ENCODE measurements at regions not wholly inside any gene's neighbourhood (a gene's known extent, or its start where the extent isn't known, plus 50 kb on each side); places are given as distances from the start of the nearest gene placed in this dataset.

DNA sequence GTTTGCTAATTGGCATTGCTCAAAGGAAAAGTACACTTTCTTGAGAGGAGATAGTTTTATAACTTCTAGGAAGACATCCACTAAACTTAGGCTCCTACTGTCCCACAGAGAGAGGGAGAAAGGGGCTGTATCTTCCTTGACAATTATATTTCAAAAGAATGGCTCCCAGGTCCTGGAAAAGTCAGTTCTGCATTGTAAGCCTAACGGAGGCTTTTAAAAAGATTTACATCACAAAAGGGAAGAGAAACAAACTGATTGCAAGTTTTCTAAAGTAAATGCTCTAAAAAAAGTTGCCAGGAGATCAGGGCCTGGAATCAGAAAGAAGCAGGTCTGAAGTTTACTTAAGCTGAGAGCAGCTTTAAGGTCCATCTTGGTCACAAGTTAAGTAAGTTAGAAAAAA is 839.5 kb downstream of the FRK start:
- TF ChIP-seq EZH2 (IDR thresholded peaks at IDR 0.05), result no peak
- TF ChIP-seq, protein P1, sequence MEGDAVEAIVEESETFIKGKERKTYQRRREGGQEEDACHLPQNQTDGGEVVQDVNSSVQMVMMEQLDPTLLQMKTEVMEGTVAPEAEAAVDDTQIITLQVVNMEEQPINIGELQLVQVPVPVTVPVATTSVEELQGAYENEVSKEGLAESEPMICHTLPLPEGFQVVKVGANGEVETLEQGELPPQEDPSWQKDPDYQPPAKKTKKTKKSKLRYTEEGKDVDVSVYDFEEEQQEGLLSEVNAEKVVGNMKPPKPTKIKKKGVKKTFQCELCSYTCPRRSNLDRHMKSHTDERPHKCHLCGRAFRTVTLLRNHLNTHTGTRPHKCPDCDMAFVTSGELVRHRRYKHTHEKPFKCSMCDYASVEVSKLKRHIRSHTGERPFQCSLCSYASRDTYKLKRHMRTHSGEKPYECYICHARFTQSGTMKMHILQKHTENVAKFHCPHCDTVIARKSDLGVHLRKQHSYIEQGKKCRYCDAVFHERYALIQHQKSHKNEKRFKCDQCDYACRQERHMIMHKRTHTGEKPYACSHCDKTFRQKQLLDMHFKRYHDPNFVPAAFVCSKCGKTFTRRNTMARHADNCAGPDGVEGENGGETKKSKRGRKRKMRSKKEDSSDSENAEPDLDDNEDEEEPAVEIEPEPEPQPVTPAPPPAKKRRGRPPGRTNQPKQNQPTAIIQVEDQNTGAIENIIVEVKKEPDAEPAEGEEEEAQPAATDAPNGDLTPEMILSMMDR (IDR thresholded peaks at IDR 0.05), result no peak
- no peak for TF ChIP-seq EZH2phosphoT487 (IDR thresholded peaks at IDR 0.05)

Measured in neural progenitor cell (in vitro differentiated cells).